NCI-H510A treated with DMSO at 0.1 percent for 48 hours (cell line): ENCODE measurements at regions not wholly inside any gene's neighbourhood (a gene's known extent, or its start where the extent isn't known, plus 50 kb on each side); places are given as distances from the start of the nearest gene placed in this dataset.
"Not testable (repeated sequence)": the region's sequence is repeated elsewhere in the genome, so short reads cannot be mapped to it uniquely, and the experiment has no call there.

ENCODE experiments used
- DNase-seq: peaks from one replicate; lab custom pipeline; 2025; lab: John Stamatoyannopoulos, UW

DNA sequence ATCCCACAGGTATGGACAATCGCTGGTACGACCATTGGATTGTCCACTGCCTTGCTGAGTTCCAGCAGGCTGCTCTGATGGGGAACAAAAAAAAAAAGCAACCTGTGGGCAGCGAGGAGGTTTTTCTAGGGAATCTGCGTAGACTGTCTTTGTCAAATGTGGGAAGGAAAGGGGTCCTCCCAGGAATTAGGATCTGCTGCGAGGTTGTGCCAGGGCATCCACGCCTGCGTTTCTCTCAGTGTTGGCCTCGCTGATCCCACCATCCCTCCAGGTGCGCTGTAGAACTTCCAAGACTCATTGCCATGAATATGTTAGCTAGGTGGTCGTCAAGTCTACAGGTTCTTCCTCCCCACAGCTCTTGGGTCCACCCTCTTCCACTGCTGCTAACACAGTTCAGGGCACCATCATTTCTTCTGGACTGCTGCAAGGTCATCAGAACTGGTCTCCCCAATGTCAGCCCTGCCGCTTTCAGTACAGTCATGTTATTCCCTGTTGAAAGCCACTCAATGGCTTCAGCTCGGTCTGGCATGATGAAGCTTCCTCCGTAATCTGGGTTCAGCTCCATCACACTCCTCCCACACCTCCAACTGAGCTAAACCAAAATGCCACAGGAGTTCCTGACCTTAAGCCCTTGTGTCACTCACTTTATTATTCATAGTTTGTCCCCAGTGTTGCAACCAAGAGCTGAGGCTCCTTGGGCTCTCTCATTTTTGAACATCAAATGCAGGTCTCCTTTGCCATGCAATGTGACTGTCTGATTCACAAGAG lies 79.5 kb upstream of the DMRT1 start:
- no peak for DNase-seq

DNA sequence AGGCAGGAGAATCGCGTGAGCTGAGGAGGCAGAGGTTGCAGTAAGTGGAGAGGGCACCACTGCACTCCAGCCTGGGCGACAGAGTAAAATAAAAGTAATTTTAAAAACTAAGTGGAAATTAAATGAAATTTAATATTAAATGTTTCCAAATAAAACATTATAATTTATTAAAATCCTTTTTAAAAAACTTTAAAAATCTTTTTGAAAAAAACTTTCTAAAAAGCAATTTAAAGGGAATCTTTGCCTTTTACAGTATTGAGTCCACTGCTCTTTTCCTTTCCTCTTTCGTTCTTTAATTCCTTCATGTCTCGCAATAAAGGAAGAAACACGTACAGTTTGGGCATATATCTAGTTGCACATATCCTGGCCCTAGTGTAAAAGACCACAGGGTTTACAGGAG lies 77.8 kb upstream of the DMRT1 start:
- no peak for DNase-seq

DNA sequence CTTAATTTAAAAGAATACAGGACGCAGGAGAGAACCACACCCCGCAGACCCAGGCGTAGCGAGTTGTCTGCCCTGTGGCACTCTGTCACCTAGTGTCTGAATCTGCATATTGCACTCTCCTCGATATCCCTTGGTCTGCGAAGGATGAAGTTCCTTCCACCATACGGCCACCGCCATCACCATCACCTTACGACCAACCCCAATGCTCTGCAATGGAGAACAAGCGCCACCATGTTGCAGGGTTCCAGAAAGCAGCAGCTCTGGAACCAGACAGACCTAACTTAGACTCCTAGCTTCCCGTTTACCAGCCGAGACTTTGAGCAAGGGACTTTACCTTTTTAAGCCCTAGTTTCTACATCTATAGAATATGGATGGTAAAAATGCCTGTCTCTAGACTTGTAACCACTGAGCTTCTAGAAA lies 77.4 kb upstream of the DMRT1 start:
- peak; percentile 82 for DNase-seq

DNA sequence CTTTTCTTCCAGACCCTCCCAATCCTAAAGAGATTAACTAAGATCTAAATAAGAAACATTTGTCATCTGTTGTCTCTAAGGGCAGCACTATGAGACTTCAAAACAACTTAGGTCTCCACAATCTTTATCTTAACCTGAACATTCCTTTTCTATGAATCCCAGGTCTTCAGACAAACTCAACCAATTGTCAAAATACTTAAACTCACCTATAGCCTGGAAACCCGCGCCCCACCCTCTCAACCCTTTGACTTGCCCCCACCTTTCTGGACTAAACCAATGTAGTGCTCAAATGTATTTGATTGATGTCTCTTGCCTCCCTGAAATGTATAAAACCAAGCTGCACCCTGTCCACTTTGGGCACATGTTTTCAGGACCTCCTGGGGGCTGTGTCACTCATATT lies 76.5 kb upstream of the DMRT1 start:
- DNase-seq: no peak

DNA sequence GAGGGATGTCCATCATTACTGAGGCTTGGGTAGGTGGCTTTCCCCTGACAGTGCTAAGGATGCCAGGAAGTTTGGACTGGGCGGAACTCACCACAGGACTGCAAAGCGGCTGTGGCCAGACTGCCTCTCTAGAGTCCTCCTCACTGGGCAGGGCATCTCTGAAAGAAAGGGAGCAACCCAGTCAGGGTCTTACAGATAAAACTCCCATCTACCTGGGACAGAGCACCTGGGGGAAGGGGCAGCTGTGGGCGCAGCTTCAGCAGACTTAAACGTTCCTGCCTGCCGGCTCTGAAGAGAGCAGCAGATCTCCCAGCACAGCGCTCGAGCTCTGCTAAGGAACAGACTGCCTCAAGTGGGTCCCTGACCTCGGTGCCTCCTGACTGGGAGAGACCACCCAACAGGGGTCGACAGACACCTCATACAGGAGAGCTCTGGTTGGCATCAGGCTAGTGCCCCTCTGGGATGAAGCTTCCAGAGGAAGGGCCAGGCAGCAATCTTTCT lies 74.4 kb upstream of the DMRT1 start:
- not testable (repeated sequence) for DNase-seq

DNA sequence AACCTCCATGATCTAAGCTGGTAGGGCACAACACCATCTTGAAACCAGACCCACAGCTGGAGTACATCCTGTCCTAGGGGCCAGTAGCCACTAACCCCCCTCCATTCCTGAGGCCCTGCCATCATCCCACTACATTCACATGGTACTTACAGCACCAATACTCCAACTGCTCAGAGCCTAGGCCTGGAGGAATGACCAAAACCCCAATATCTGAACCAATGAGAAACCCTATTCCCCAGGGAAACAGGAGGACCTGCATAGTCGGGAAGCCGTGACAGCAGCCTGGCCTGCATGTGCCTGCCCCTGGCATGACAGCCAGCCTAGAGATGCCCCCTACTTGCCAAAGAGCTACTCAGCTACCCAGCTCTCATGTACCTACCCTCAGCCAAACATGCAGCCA lies 65.4 kb upstream of the DMRT1 start:
- no peak for DNase-seq

DNA sequence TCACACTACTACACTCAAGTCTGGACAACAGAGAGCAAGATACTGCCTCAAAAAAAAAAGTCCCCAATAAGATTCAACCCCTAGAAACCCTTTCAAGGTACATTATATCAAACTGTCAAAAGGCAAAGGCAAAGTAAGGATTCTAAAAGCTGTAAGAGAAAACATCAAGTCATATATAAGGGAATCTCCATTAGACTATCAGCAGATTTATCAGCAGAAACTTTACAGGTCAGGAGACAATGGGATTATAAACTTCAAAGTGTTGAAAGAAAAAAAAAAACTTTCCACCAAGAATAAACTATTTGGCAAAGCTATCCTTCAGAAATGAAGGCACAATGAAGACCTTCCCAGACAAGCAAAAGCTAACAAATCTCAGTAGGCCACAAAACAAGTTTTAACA lies 63.5 kb upstream of the DMRT1 start:
- no peak for DNase-seq

DNA sequence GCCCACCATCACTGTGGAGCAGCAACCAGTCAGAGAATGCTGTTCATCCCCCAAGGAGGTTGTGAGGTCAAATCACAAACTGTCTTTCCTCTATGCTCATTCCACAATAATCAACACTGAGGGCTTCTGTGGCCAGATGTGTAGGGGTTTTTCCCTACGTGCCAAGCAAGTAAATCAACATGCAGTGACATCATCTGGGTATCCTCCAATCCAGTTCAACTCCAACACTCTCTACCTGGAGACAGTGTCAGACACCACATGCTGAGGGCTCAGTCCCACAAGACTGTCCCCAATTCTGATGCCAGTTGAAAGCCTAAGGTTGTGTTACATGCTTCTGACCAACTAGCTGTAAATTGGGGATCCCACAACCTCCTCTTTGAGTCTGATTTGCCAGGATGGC lies 57.3 kb upstream of the DMRT1 start:
- no peak for DNase-seq

DNA sequence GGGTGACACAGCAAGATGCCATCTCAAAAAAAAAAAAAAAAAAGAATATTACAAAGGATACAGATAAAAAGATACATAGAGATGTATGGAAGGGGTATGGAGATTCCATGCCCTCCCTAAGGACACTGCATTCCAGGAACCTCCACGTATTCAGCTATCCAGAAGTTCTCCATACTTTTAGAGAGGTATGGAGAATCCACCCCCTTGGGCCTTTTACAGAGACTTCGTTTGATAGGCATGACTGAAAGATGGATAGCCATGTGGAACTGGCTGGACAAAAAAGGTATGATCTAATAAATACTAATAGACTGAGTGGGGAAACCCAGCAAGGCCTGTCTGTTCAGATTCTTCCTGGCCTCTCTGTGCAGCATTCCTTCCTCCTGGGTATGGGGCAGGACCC lies 56.6 kb upstream of the DMRT1 start:
- no peak for DNase-seq

DNA sequence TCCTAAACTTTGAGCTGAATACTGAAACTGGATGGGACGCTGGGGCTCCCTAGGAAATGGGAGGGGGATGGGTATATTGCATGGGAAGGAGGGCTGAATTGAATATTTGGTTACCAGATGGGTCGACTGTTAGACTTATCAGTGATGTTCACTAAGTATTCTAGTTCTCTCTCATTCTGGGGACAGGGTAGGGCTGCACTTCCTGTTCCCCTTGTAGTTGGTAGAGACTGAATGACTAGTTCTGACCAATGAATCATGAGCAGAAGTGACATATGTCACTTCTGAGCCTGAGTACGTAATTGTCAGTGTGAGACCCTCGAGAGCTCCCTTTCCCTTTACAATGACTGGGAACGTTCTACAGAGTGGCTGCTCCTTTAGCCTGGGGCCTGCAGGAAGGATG lies 55.5 kb upstream of the DMRT1 start:
- DNase-seq: no peak

DNA sequence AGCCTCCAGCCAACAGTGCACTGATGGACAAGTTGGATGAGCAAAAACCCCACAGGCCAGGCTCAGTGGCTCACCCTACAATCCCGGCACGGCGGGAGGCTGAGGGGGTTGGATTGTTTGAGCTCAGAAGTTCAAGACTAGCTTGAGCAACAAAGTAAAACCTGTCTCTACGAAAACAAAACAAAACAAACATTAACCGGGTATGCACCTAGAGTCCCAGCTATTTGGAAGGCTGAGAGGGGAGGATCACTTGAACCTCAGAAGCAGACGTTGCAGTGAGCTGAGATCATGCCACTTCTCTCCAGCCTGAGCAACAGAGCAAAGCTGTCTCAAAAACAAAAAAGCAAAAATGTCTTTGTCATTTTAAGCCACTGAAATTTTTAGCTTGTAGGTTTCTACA lies 55.1 kb upstream of the DMRT1 start:
- DNase-seq: no peak

DNA sequence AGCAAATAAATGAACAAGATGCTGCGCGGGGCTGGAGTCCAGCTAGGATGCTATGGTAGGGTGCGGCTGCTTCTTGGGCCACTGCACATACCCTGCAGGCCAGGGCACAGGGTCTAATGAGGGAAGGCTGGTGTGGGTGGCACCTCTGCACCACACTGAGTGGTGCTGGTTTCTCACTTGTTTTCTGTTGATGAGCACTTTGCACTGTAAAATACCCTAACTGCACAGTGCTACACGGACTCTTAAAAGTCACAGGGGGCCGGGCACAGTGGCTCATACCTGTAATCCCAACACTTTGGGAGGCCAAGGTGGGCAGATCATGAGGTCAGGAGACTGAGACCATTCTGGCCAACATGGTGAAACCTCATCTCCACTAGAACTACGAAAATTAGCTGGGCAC lies 52.7 kb upstream of the DMRT1 start:
- DNase-seq: no peak
